Type B pancreatic cell (in vitro differentiated cells): ENCODE measurements at regions not wholly inside any gene's neighbourhood (a gene's known extent, or its start where the extent isn't known, plus 50 kb on each side); places are given as distances from the start of the nearest gene placed in this dataset.

Source experiments
- DNase-seq: peaks from one replicate; pipeline ENCODE4 v3.0.0; 2021; ENCODE audit warnings: mixed read lengths; ENCODE audit not compliant: unreplicated experiment; ENCODE audit errors: extremely low spot score
- H3K27ac Mint-ChIP-seq: 2 replicates; pipeline ENCODE4 v1.8.0; 2021; ENCODE audit warnings: mild to moderate bottlenecking, mixed read lengths
- H3K27me3 Mint-ChIP-seq: 2 replicates; pipeline ENCODE4 v1.8.0; 2021; ENCODE audit warnings: mixed read lengths
- H3K36me3 Mint-ChIP-seq: 2 replicates; pipeline ENCODE4 v1.8.0; 2021; ENCODE audit warnings: mixed read lengths
- H3K4me1 Mint-ChIP-seq: one replicate; pipeline ENCODE4 v1.8.0; 2021; ENCODE audit warnings: mixed read lengths; ENCODE audit not compliant: unreplicated experiment
- H3K4me3 Mint-ChIP-seq: 2 replicates; pipeline ENCODE4 v1.8.0; 2021; ENCODE audit warnings: mild to moderate bottlenecking, mixed read lengths
- H3K9me3 Mint-ChIP-seq: 2 replicates; pipeline ENCODE4 v1.8.0; 2021; ENCODE audit warnings: mixed read lengths
- TF ChIP-seq, protein P1 (sequence below): fragments of 200-600 bp; sonication (generic); conservative IDR thresholded peaks from 2 replicates; pipeline ENCODE4 v1.5.0; 2021; ENCODE audit warnings: antibody characterized with exemption, mild to moderate bottlenecking

- H3K4me3 Mint-ChIP-seq = no peak overlapping the region
- no peak overlapping the region for H3K27ac Mint-ChIP-seq
- no peaks in the 10 kb centered on the region for H3K36me3 Mint-ChIP-seq
- DNase-seq = no peak
- H3K4me1 Mint-ChIP-seq = no peaks in the 10 kb centered on the region
- no peaks in the 10 kb centered on the region for H3K9me3 Mint-ChIP-seq
- TF ChIP-seq, protein P1, sequence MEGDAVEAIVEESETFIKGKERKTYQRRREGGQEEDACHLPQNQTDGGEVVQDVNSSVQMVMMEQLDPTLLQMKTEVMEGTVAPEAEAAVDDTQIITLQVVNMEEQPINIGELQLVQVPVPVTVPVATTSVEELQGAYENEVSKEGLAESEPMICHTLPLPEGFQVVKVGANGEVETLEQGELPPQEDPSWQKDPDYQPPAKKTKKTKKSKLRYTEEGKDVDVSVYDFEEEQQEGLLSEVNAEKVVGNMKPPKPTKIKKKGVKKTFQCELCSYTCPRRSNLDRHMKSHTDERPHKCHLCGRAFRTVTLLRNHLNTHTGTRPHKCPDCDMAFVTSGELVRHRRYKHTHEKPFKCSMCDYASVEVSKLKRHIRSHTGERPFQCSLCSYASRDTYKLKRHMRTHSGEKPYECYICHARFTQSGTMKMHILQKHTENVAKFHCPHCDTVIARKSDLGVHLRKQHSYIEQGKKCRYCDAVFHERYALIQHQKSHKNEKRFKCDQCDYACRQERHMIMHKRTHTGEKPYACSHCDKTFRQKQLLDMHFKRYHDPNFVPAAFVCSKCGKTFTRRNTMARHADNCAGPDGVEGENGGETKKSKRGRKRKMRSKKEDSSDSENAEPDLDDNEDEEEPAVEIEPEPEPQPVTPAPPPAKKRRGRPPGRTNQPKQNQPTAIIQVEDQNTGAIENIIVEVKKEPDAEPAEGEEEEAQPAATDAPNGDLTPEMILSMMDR = peak; percentile 91
- H3K27me3 Mint-ChIP-seq = peaks cover 4% of the 10 kb centered on the region
Measured at GRCh38 chr6:86856937-86857563, 80.3 kb upstream of the HTR1E start.

DNA sequence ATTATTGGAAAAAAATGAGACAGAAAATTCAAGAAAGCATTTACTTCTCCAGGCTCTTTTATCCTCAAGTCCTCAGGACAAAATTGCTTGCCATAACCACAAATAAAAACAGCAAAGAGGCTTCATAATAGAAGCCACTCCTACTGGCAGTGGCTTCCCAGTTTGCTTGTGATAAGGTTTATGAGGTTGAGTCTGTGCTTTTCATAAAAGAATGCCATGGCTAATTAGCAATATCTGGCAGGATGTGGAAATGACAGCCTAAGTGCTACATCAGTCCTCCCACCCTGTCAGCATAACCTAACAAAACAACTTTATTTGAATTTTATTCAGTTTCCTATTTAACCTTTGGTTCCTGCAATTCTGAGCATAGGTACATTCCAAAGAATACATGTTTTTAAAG is 80.9 kb upstream of the HTR1E start:
- H3K27me3 Mint-ChIP-seq = peaks cover 4% of the 10 kb centered on the region
- H3K9me3 Mint-ChIP-seq = no peaks in the 10 kb centered on the region
- DNase-seq = no peak
- no peaks in the 10 kb centered on the region for H3K36me3 Mint-ChIP-seq
- no peak overlapping the region for H3K4me3 Mint-ChIP-seq
- H3K4me1 Mint-ChIP-seq = no peaks in the 10 kb centered on the region
- TF ChIP-seq, protein P1 = no peak
- H3K27ac Mint-ChIP-seq = no peak overlapping the region

DNA sequence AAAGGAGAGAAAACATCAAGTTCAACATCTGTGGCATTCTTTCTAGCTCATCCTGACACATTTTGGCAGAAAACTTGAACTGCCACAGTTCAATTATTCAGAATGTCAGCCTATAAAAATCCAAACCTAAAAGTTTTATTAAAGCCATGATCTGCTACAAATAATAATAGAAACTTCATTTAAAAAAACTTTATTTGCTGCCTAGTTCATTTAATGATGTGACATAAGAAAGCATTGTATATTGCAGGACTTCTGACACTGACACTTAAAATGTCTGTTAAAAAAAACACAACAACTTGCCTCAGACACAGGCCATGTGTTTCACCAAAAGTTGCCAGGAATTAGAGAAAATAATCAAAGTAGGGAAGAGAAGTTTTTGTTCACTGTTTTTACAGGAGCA is 88.3 kb upstream of the HTR1E start:
- no peaks in the 10 kb centered on the region for H3K36me3 Mint-ChIP-seq
- TF ChIP-seq, protein P1 = no peak
- no peaks in the 10 kb centered on the region for H3K4me1 Mint-ChIP-seq
- no peak overlapping the region for H3K4me3 Mint-ChIP-seq
- H3K9me3 Mint-ChIP-seq = no peaks in the 10 kb centered on the region
- no peaks in the 10 kb centered on the region for H3K27me3 Mint-ChIP-seq
- no peak for DNase-seq
- no peak overlapping the region for H3K27ac Mint-ChIP-seq

DNA sequence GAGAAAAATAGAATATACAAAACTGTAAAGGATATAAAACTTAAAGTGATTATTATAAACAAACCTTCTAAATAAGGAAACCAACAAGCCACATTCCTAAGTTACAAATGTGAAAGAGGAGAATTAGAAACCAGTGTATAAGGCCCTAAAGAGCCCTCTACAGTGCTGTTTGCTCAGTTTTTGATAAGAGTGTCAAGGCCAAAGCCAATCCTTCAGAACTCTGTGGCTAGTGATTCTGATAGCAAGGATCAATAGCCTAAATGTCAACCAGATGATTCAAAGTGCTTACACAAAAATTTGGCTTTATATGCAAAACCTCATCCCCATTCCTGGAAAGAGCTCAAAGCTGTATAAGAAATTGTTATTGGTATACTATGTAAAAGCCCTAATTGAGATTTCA is 104.6 kb upstream of the HTR1E start:
- H3K36me3 Mint-ChIP-seq = no peaks in the 10 kb centered on the region
- DNase-seq = no peak
- no peak overlapping the region for H3K4me3 Mint-ChIP-seq
- TF ChIP-seq, protein P1 = no peak
- H3K27ac Mint-ChIP-seq = no peak overlapping the region
- H3K4me1 Mint-ChIP-seq = no peaks in the 10 kb centered on the region
- no peaks in the 10 kb centered on the region for H3K27me3 Mint-ChIP-seq
- no peaks in the 10 kb centered on the region for H3K9me3 Mint-ChIP-seq

DNA sequence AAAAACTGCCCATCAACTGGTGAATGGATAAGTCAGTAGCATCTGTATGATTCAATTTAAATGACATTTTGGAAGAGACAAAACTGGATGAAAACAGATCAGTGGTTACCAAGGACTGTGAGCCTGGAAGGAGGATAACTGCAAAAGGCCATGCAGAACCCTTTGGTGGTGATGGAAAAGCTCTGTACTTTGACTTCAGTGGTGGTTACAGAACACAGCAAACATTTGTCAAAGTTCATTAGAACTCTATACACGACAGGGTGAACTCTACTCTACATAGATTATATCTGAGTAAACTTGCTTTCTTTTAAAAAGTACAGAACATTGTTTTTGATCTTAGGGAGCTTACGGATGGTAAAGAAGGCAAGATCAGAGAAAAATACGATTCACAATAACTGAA is 111.9 kb upstream of the HTR1E start:
- no peaks in the 10 kb centered on the region for H3K36me3 Mint-ChIP-seq
- DNase-seq = no peak
- H3K9me3 Mint-ChIP-seq = no peaks in the 10 kb centered on the region
- H3K4me3 Mint-ChIP-seq = no peak overlapping the region
- TF ChIP-seq, protein P1 = no peak
- no peak overlapping the region for H3K27ac Mint-ChIP-seq
- no peaks in the 10 kb centered on the region for H3K4me1 Mint-ChIP-seq
- no peaks in the 10 kb centered on the region for H3K27me3 Mint-ChIP-seq

DNA sequence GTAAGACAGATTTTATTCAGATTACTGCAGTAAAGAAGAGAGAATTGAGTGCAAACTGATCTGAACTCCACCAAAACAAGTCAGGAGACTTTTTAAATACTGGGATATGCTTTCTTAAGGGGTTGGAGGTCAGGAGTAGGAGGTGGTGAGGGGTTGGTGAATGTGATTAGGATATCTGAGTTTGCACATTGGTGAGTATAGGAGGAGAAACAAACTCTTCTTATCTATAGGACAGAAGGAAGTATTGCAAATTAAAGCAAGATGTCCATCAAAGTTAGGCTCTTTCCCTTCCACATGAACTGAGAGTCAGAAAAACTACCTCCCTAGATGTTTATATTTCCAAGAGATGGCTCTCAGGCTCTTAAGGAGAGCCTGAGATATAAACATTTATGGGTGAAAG is 114.6 kb upstream of the HTR1E start:
- TF ChIP-seq, protein P1 = no peak
- Mint-ChIP-seq H3K27ac (no peak overlapping the region), H3K4me3 (no peak overlapping the region), H3K9me3 (no peaks in the 10 kb centered on the region), H3K4me1 (no peaks in the 10 kb centered on the region), H3K27me3 (no peaks in the 10 kb centered on the region), H3K36me3 (no peaks in the 10 kb centered on the region)
- DNase-seq = no peak
